Mammary epithelial cell (primary cell): ENCODE measurements at regions not wholly inside any gene's neighbourhood (a gene's known extent, or its start where the extent isn't known, plus 50 kb on each side); places are given as distances from the start of the nearest gene placed in this dataset.

ENCODE experiments used
- CTCF ChIP-seq, 2 donors: IDR thresholded peaks in 1 of 2; conservative IDR thresholded peaks in 1 of 2; 2 replicates each; pipeline ENCODE4 v1.5.1; 2011 to 2012; ENCODE audit warnings: inconsistent platforms in 2 of 2, low read length in 2 of 2, mild to moderate bottlenecking in 2 of 2, control low read depth in 1 of 2, low read depth in 1 of 2; ENCODE audit not compliant: insufficient read depth in 1 of 2; ENCODE audit errors: extremely low read depth in 1 of 2
- EZH2 ChIP-seq: IDR thresholded peaks from 2 replicates; pipeline ENCODE4 v1.6.1; 2012; ENCODE audit warnings: low read length, inconsistent platforms, borderline replicate concordance

GRCh38 chr1:182235952-182236650 lies 155.5 kb downstream of the GLUL start:
- TF ChIP-seq CTCF (conservative IDR thresholded peaks at IDR 0.05 in 1 of 2, IDR thresholded peaks at IDR 0.05 in 1 of 2; ENCODE audit: extremely low read depth in 1 of 2, insufficient read depth in 1 of 2, low read depth in 1 of 2, low read length in 2 of 2) (no peak), EZH2 (no peak)
